ENCODE measurements at regions not wholly inside any gene's neighbourhood (a gene's known extent, or its start where the extent isn't known, plus 50 kb on each side); places are given as distances from the start of the nearest gene placed in this dataset.
A peak's percentile ranks its signal among the peaks of the same experiment; 100 is the strongest.
"Not testable (repeated sequence)": the region's sequence is repeated elsewhere in the genome, so short reads cannot be mapped to it uniquely, and the experiment has no call there.

DNA sequence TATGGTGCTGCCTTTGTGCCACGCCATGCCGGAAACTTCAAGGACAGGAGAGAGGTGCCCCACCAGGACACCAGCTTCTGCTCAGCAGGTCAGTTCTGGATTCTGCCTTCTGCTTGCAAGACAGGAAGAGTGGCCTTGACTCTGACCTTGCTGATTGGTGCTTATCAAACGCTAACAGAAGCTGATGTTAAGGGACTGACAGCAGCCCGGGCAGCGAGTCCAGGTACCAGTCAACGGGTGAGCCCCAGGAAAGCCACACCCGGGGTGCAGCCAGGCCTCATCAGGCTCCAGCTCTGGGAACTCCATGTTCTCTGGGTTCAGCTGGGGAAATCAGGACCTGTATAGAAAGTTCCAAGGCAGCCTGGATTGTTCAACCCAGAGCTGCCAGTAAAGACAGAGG is 116.8 kb upstream of the MTLN start:
- 18 to 49% (median 26%) methylated on average over 5 of the region's 7 CpGs for WGBS, 3 donors
- H3K9me3 ChIP-seq (ENCODE audit: control insufficient read depth in 2 of 2, insufficient read depth in 1 of 2, low read depth in 1 of 2, low read length in 1 of 2); H3K27me3 ChIP-seq (ENCODE audit: control insufficient read depth in 3 of 3, insufficient read depth in 3 of 3, low read length in 3 of 3); FAIRE-seq; H3K36me3 ChIP-seq (ENCODE audit: control insufficient read depth in 3 of 3, insufficient read depth in 2 of 3, low read depth in 1 of 3, low read length in 3 of 3); H3K4me3 ChIP-seq (ENCODE audit: low read depth in 1 of 3, low read length in 3 of 3); H3K27ac ChIP-seq (ENCODE audit: low read depth in 1 of 3, low read length in 2 of 3); DNase-seq; H3K4me1 ChIP-seq (ENCODE audit: control insufficient read depth in 3 of 3, insufficient read depth in 2 of 3, low read depth in 1 of 3, low read length in 2 of 3): not testable (repeated sequence)

DNA sequence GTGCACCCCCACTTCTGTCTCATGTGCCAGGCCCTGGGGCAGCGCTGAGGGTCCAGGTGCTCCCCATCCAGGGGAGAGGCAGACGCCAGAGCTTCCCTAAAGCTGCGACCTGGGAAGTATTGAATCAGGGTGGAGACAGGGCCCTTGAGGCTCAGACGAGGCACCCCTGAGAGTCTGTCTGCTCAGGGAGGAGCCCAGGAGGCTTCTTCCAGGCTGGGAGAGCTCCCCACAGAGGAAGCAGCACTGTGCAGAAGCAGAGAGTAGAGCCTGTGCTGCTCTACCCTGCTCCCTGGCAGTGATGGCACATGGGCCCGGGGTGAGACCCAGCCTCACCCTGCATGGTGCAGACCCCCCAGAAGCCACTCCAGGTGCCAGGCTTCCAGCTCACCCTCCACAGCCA is 116.3 kb upstream of the MTLN start:
- H3K9me3 ChIP-seq (ENCODE audit: control insufficient read depth in 2 of 2, insufficient read depth in 1 of 2, low read depth in 1 of 2, low read length in 1 of 2); FAIRE-seq; H3K4me1 ChIP-seq (ENCODE audit: control insufficient read depth in 3 of 3, insufficient read depth in 2 of 3, low read depth in 1 of 3, low read length in 2 of 3); H3K36me3 ChIP-seq (ENCODE audit: control insufficient read depth in 3 of 3, insufficient read depth in 2 of 3, low read depth in 1 of 3, low read length in 3 of 3); H3K4me3 ChIP-seq (ENCODE audit: low read depth in 1 of 3, low read length in 3 of 3); H3K27ac ChIP-seq (ENCODE audit: low read depth in 1 of 3, low read length in 2 of 3); H3K27me3 ChIP-seq (ENCODE audit: control insufficient read depth in 3 of 3, insufficient read depth in 3 of 3, low read length in 3 of 3): not testable (repeated sequence)
- 87 to 95% (median 88%) methylated on average over 4 to 5 of the region's 5 CpGs for WGBS, 3 donors
- peak in 1 of 2 donors; percentile 1 for DNase-seq

DNA sequence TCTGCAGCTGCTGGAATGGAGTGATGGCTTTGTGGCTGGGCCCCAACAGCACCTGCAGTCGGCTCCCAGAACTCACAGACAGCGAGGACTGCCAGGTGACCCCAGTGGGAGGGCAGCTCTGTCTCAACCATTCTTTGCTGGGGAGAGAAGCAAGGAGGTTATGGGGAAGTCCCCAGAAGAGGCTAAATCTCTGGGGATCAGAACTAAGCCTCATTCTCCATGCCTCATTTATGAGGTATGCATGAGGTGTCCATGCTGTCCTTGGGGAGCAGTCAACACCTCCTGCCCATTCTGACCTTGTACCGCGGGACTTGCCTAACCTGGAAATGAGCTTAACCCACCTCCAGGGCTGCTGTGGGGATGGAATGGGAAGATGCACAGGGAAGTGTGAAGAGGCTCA is 111.5 kb upstream of the MTLN start:
- H3K36me3 ChIP-seq (ENCODE audit: control insufficient read depth in 3 of 3, insufficient read depth in 2 of 3, low read depth in 1 of 3, low read length in 3 of 3); H3K9me3 ChIP-seq (ENCODE audit: control insufficient read depth in 2 of 2, insufficient read depth in 1 of 2, low read depth in 1 of 2, low read length in 1 of 2); H3K27me3 ChIP-seq (ENCODE audit: control insufficient read depth in 3 of 3, insufficient read depth in 3 of 3, low read length in 3 of 3); DNase-seq; H3K27ac ChIP-seq (ENCODE audit: low read depth in 1 of 3, low read length in 2 of 3); H3K4me1 ChIP-seq (ENCODE audit: control insufficient read depth in 3 of 3, insufficient read depth in 2 of 3, low read depth in 1 of 3, low read length in 2 of 3); H3K4me3 ChIP-seq (ENCODE audit: low read depth in 1 of 3, low read length in 3 of 3); FAIRE-seq: not testable (repeated sequence)
- WGBS, 3 donors = no CpG with 5 or more reads among the region's 4 CpGs

DNA sequence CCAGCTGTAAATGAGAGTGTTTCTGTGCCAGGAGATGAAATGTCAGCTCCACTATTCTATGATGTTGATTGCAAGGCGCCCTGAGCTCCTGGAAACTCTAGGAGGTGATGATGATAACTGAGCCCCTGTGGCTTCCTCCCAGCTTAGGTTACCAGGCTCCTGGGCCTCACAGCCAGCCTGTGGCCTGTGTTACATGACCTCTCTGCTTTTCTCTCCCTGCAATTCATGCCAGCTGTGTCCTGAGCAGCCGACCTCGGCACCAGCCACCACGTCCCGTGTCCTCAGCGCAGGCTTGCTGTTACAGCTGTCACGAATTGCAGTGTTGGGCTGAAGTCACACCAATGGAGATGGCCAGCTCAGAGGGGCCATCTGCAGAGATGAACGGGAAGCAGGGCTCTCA is 110.2 kb upstream of the MTLN start:
- not testable (repeated sequence) for H3K27ac ChIP-seq (ENCODE audit: low read depth in 1 of 3, low read length in 2 of 3); H3K4me3 ChIP-seq (ENCODE audit: low read depth in 1 of 3, low read length in 3 of 3); H3K4me1 ChIP-seq (ENCODE audit: control insufficient read depth in 3 of 3, insufficient read depth in 2 of 3, low read depth in 1 of 3, low read length in 2 of 3); H3K27me3 ChIP-seq (ENCODE audit: control insufficient read depth in 3 of 3, insufficient read depth in 3 of 3, low read length in 3 of 3); FAIRE-seq; H3K36me3 ChIP-seq (ENCODE audit: control insufficient read depth in 3 of 3, insufficient read depth in 2 of 3, low read depth in 1 of 3, low read length in 3 of 3); DNase-seq; H3K9me3 ChIP-seq (ENCODE audit: control insufficient read depth in 2 of 2, insufficient read depth in 1 of 2, low read depth in 1 of 2, low read length in 1 of 2)
- WGBS, 3 donors = no CpG with 5 or more reads among the region's 8 CpGs

DNA sequence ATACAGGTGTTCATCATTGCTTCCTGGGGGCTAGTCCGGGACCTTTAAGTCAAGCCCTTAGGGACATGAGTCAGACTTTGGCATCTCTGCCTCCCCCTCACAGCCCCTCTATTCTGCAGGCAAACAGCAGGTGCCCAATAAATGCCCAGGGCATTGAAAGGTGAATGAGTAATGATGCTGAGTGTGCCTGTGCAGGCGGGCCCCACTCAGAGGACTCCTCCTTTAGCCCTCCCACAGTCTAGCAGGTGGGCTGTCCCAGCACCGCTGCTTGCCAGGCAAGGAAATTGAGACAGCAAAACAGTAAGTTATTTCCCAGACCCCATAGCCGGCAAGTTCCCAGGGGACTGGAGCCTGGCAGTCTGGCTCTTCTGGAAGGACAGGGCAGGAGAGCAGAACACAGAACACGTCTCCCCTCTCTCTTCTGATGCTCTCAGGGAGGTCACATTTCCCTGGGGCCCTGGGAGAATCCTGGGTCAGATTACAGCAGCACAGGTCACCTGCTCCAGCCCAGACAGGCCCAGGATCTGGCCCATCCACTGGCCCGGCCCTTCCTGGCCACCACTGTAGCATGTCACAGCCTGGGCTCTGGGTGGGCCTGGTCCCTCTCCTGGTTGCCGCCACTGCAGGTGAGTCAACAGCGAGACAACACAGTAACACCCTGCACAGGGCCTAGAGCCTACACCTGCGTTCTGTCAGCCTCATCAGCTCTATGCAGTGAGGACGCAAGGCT is 108.7 kb upstream of the MTLN start:
- H3K27ac ChIP-seq (ENCODE audit: low read depth in 1 of 3, low read length in 2 of 3); DNase-seq; H3K36me3 ChIP-seq (ENCODE audit: control insufficient read depth in 3 of 3, insufficient read depth in 2 of 3, low read depth in 1 of 3, low read length in 3 of 3); H3K4me1 ChIP-seq (ENCODE audit: control insufficient read depth in 3 of 3, insufficient read depth in 2 of 3, low read depth in 1 of 3, low read length in 2 of 3); H3K9me3 ChIP-seq (ENCODE audit: control insufficient read depth in 2 of 2, insufficient read depth in 1 of 2, low read depth in 1 of 2, low read length in 1 of 2); H3K27me3 ChIP-seq (ENCODE audit: control insufficient read depth in 3 of 3, insufficient read depth in 3 of 3, low read length in 3 of 3); H3K4me3 ChIP-seq (ENCODE audit: low read depth in 1 of 3, low read length in 3 of 3); FAIRE-seq: not testable (repeated sequence)
- WGBS, 3 donors = 100% methylated on average over 2 of the region's 10 CpGs; no CpG with 5 or more reads in 2 of the 3 donors

DNA sequence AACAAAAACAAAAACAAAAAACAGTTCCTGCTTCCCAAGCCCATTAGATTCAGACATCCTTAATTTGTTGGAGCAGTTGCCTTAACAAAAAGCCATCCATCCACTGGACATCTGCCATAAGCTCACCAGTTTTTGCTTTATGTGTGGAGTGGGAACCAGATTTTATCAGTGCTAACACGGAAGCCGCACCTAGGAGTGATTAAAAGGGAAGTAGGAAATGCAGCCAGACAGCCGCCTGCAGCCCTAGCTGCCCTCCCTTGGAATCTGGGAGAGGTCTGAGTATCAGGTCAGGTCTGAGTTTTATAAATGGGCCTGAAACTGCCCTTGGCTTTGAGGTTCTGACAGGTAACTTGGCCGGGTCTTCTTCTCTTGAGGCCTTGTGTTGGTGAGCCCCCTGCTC is 106.6 kb upstream of the MTLN start:
- not testable (repeated sequence) for H3K36me3 ChIP-seq (ENCODE audit: control insufficient read depth in 3 of 3, insufficient read depth in 2 of 3, low read depth in 1 of 3, low read length in 3 of 3); H3K27me3 ChIP-seq (ENCODE audit: control insufficient read depth in 3 of 3, insufficient read depth in 3 of 3, low read length in 3 of 3); H3K4me3 ChIP-seq (ENCODE audit: low read depth in 1 of 3, low read length in 3 of 3); H3K4me1 ChIP-seq (ENCODE audit: control insufficient read depth in 3 of 3, insufficient read depth in 2 of 3, low read depth in 1 of 3, low read length in 2 of 3); H3K9me3 ChIP-seq (ENCODE audit: control insufficient read depth in 2 of 2, insufficient read depth in 1 of 2, low read depth in 1 of 2, low read length in 1 of 2); DNase-seq; H3K27ac ChIP-seq (ENCODE audit: low read depth in 1 of 3, low read length in 2 of 3); FAIRE-seq
- no CpG with 5 or more reads among the region's 4 CpGs for WGBS, 3 donors

DNA sequence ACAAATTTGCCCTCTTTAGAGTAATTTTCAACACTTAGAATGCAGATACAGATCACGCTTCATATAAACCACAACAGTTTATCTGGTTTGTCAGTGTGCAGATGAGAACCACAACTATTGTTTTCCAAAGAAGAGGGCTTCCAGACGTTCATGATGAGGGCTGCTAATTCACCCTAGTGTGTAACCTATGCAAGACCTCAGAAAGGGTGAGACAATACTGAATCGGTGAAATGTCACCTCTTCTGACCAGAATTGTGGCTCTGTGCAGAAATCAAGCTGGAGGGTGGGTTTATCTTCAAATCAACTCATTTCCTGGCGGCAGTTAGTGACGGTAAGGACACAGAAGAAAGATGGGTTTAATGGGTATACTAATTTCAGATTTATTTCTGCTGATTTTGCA is 105.0 kb upstream of the MTLN start:
- no CpG with 5 or more reads among the region's 5 CpGs for WGBS, 3 donors
- FAIRE-seq = not testable (repeated sequence)

DNA sequence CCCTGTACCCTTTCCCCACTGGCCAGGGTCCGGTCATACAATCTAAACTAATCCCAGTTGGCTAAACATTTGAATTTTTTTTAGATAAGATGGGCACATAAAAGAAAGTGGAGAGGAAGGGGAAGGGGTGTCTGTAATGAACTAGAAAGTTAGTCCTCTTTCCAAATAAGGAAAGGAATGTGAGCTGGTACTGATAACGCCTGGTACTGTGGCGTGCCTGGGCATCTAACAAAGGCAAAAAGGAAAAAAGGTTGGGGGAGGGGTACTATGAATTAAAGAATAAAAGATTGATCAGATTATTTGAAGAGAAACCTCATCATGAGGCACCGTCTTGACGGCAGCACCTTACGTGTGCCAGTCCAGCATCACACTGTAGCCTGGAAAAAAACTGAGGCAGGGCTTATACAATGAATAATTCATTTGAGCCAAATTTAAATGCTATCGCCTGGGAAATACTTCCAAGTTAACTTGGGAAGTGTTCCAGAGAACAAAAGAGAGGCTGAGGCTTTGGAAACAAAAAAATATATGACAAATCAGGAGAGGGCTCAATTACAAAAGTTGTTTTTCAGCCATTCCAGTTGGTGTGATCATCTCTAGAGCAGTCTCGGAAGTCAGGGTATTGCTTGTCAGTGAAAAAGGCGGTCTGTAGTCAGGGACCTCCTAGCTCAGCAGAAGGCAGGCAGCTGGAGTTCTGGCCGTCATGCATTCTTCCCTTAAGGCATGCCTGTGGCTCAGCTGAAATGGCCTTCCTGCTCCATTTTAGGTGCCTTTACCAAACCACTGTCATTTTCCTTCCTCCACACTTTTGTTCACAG is 103.9 kb upstream of the MTLN start:
- not testable (repeated sequence) for H3K4me3 ChIP-seq (ENCODE audit: low read depth in 1 of 3, low read length in 3 of 3); DNase-seq; H3K36me3 ChIP-seq (ENCODE audit: control insufficient read depth in 3 of 3, insufficient read depth in 2 of 3, low read depth in 1 of 3, low read length in 3 of 3); H3K27ac ChIP-seq (ENCODE audit: low read depth in 1 of 3, low read length in 2 of 3); FAIRE-seq; H3K9me3 ChIP-seq (ENCODE audit: control insufficient read depth in 2 of 2, insufficient read depth in 1 of 2, low read depth in 1 of 2, low read length in 1 of 2); H3K27me3 ChIP-seq (ENCODE audit: control insufficient read depth in 3 of 3, insufficient read depth in 3 of 3, low read length in 3 of 3); H3K4me1 ChIP-seq (ENCODE audit: control insufficient read depth in 3 of 3, insufficient read depth in 2 of 3, low read depth in 1 of 3, low read length in 2 of 3)
- WGBS, 3 donors = no CpG with 5 or more reads among the region's 10 CpGs

More for the DNA sequence above, 105.0 kb upstream of the MTLN start:
- not testable (repeated sequence) for H3K9me3 ChIP-seq (ENCODE audit: control insufficient read depth in 2 of 2, insufficient read depth in 1 of 2, low read depth in 1 of 2, low read length in 1 of 2); H3K36me3 ChIP-seq (ENCODE audit: control insufficient read depth in 3 of 3, insufficient read depth in 2 of 3, low read depth in 1 of 3, low read length in 3 of 3); H3K4me1 ChIP-seq (ENCODE audit: control insufficient read depth in 3 of 3, insufficient read depth in 2 of 3, low read depth in 1 of 3, low read length in 2 of 3); H3K27ac ChIP-seq (ENCODE audit: low read depth in 1 of 3, low read length in 2 of 3); DNase-seq; H3K4me3 ChIP-seq (ENCODE audit: low read depth in 1 of 3, low read length in 3 of 3); H3K27me3 ChIP-seq (ENCODE audit: control insufficient read depth in 3 of 3, insufficient read depth in 3 of 3, low read length in 3 of 3)

Measured in small intestine (tissue), 7 donors.